Breast epithelium (tissue), 3 donors: ENCODE measurements at regions not wholly inside any gene's neighbourhood (a gene's known extent, or its start where the extent isn't known, plus 50 kb on each side); places are given as distances from the start of the nearest gene placed in this dataset.

Source experiments
- POLR2A ChIP-seq: fragments of 450-650 bp; IDR thresholded peaks from one replicate; pipeline ENCODE4 v1.6.1; 2016; ENCODE audit warnings: antibody characterized with exemption, mild to moderate bottlenecking, moderate library complexity
- TF ChIP-seq, protein P1 (sequence below), 3 donors: fragments of 450-650 bp; IDR thresholded peaks; one replicate each; pipeline ENCODE4 v1.5.1; 2016 to 2017; ENCODE audit warnings: antibody characterized with exemption in 3 of 3, mild to moderate bottlenecking in 3 of 3, moderate library complexity in 3 of 3

DNA sequence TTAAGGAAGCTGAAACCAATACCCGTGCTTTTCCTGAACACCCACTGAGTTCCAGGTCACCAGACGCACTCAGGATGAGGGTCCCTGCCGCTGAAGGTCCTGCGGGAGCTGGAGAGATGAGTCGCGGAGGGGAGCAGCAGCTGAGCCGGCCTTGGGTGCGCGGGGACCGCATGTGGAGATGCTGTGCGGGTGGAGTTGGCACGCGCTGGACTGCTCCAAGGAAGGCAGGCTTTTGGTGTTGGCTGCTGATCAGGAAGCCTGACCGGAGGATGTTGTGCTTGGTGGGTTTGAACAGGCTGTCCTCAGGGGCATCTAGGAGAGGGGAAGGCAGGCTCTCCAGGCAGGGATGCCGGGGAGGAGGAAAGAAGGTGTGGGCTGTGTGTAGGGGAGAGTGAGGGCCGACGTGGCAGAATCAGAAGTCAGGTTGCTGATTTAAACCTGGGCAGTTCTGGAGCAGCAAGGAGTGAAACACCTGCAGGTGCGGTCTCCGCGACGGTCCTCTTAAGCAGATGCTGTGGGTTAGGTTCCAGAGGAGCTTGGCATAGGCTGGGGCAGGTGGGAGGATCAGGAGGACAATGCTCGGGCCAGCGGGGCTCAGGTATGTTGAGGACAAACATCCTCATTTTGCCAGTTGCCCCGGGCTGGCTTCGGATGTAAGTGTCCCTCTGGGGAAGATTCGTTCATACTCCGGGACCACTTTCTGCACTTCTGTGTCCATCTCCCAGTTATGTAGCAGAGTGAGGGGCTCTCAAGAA lies 197.5 kb upstream of the B3GAT1 start:
- TF ChIP-seq, protein P1, sequence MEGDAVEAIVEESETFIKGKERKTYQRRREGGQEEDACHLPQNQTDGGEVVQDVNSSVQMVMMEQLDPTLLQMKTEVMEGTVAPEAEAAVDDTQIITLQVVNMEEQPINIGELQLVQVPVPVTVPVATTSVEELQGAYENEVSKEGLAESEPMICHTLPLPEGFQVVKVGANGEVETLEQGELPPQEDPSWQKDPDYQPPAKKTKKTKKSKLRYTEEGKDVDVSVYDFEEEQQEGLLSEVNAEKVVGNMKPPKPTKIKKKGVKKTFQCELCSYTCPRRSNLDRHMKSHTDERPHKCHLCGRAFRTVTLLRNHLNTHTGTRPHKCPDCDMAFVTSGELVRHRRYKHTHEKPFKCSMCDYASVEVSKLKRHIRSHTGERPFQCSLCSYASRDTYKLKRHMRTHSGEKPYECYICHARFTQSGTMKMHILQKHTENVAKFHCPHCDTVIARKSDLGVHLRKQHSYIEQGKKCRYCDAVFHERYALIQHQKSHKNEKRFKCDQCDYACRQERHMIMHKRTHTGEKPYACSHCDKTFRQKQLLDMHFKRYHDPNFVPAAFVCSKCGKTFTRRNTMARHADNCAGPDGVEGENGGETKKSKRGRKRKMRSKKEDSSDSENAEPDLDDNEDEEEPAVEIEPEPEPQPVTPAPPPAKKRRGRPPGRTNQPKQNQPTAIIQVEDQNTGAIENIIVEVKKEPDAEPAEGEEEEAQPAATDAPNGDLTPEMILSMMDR (IDR thresholded peaks at IDR 0.05) = no peak
- no peak for TF ChIP-seq POLR2A
